GM23248 (cell line): ENCODE measurements at regions not wholly inside any gene's neighbourhood (a gene's known extent, or its start where the extent isn't known, plus 50 kb on each side); places are given as distances from the start of the nearest gene placed in this dataset. TPM values are rescaled to one million over a fixed set of nuclear protein-coding genes. Genes with fewer than 3 reads are reported as not detected.

Source experiments
- DNase-seq: peaks from one replicate; pipeline ENCODE4 v3.0.0-alpha.2; 2015
- H2AFZ ChIP-seq: fragments of 200-600 bp; sonication (generic); 2 replicates; pipeline ENCODE4 v1.6.1; 2016; ENCODE audit warnings: antibody characterized with exemption
- H3F3A ChIP-seq: fragments of 200-600 bp; sonication (generic); 2 replicates; pipeline ENCODE4 v1.6.1; 2016; ENCODE audit warnings: mild to moderate bottlenecking, antibody characterized with exemption, mixed run types; ENCODE audit not compliant: insufficient read depth
- H3K27ac ChIP-seq: fragments of 200-600 bp; sonication (generic); 2 replicates; pipeline ENCODE4 v1.5.1; 2016; ENCODE audit warnings: mild to moderate bottlenecking
- H3K27me3 ChIP-seq: fragments of 200-600 bp; sonication (generic); replicated peaks from 2 replicates; pipeline ENCODE4 v1.6.1; 2016; ENCODE audit warnings: mild to moderate bottlenecking; ENCODE audit not compliant: insufficient read depth
- H3K36me3 ChIP-seq: fragments of 200-600 bp; sonication (generic); 2 replicates; pipeline ENCODE4 v1.6.1; 2016; ENCODE audit warnings: low read depth, mild to moderate bottlenecking
- H3K4me1 ChIP-seq: fragments of 200-600 bp; sonication (generic); 2 replicates; pipeline ENCODE4 v1.6.1; 2016; ENCODE audit warnings: mild to moderate bottlenecking; ENCODE audit not compliant: insufficient read depth
- H3K4me2 ChIP-seq: fragments of 200-600 bp; sonication (generic); one replicate; pipeline ENCODE4 v1.6.1; 2016; ENCODE audit warnings: mild to moderate bottlenecking; ENCODE audit not compliant: unreplicated experiment
- H3K4me3 ChIP-seq: fragments of 200-600 bp; sonication (generic); 2 replicates; pipeline ENCODE4 v1.5.1; 2016; ENCODE audit warnings: mild to moderate bottlenecking
- H3K79me2 ChIP-seq: fragments of 200-600 bp; sonication (generic); 2 replicates; pipeline ENCODE4 v1.6.1; 2016; ENCODE audit warnings: mild to moderate bottlenecking; ENCODE audit not compliant: insufficient read depth
- H3K9ac ChIP-seq: fragments of 200-600 bp; sonication (generic); 2 replicates; pipeline ENCODE4 v1.6.1; 2016; ENCODE audit warnings: mild to moderate bottlenecking
- H3K9me2 ChIP-seq: fragments of 200-600 bp; sonication (generic); 2 replicates; pipeline ENCODE4 v1.6.1; 2016; ENCODE audit warnings: mixed run types, mild to moderate bottlenecking, moderate library complexity; ENCODE audit not compliant: insufficient read depth
- H3K9me3 ChIP-seq: fragments of 200-600 bp; sonication (generic); one replicate; pipeline ENCODE4 v1.6.1; 2017; ENCODE audit warnings: low read depth
- H4K20me1 ChIP-seq: fragments of 200-600 bp; sonication (generic); 2 replicates; pipeline ENCODE4 v1.6.0; 2016; ENCODE audit not compliant: insufficient read depth
- EZH2 ChIP-seq: fragments of 200-600 bp; sonication (generic); IDR thresholded peaks from 2 replicates; pipeline ENCODE4 v1.6.1; 2018; ENCODE audit warnings: antibody characterized with exemption, mild to moderate bottlenecking; ENCODE audit not compliant: insufficient read depth, poor library complexity, severe bottlenecking
- EZH2phosphoT487 ChIP-seq: fragments of 200-600 bp; sonication (generic); IDR thresholded peaks from 2 replicates; pipeline ENCODE4 v1.6.1; 2018; ENCODE audit warnings: antibody characterized with exemption, moderate library complexity, mild to moderate bottlenecking, low read depth; ENCODE audit not compliant: insufficient read depth
- WGBS, 2 experiments: methylation state at CpG; one replicate each; pipeline ENCODE4 v1.1.6; 2015 to 2017; ENCODE audit warnings: low lambda C conversion rate in 2 of 2, low coverage in 1 of 2; ENCODE audit errors: missing lambda C conversion rate in 2 of 2; 5-methylcytosine and 5-hydroxymethylcytosine counted together
- in situ Hi-C: fragments of 300-500 bp; cut with MboI; formaldehyde crosslinking; loops from 2 replicates; pipeline ENCODE4 v1.15.0; 2020
- small RNA-seq: library from RNA; depleted of rRNA; stranded (forward); fragments of <200 nt; gene quantifications from one replicate; pipeline ENCODE3, GENCODE V24; 2014; ENCODE audit warnings: low read depth, low replicate concordance

DNA sequence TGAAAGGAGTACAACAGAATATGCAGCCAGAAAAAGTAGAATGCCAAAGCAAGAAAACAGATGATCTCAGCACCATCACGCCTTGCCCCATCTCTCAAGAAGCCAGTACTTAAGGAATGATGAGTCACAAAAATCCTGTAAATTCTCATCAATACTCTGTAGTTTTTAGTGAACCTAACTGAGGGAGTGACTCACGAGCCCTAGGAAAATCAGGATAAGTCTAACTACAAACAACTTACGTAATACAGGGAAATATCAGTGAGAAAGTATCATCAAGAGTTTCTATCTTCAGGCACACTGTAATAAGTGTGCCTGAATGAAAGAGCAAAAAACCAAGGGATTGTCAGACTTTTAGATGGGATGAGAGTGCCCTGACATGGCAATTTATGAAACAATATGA lies 644.4 kb downstream of the STPG2 start:
- no peaks in the 10 kb centered on the region for H3K36me3 ChIP-seq
- no peaks in the 10 kb centered on the region for H3K9me2 ChIP-seq
- no peak overlapping the region for H3K27ac ChIP-seq
- no peaks in the 10 kb centered on the region for H3K79me2 ChIP-seq
- no peak overlapping the region for H3K4me3 ChIP-seq
- no peak overlapping the region for H3K4me2 ChIP-seq
- no peaks in the 10 kb centered on the region for H3K27me3 ChIP-seq
- no peaks in the 10 kb centered on the region for H3K4me1 ChIP-seq
- no peak overlapping the region for H2AFZ ChIP-seq
- H3K9me3 ChIP-seq: peaks cover 4% of the 10 kb centered on the region
- TF ChIP-seq EZH2phosphoT487 (no peak), EZH2 (no peak)
- peak; percentile 0 for DNase-seq
- no peaks in the 10 kb centered on the region for H3F3A ChIP-seq
- no peak overlapping the region for H3K9ac ChIP-seq
- in situ Hi-C loops: no loop called here
- no peaks in the 10 kb centered on the region for H4K20me1 ChIP-seq
- WGBS, 2 experiments: 8 to 16% methylated on average over 3 of the region's 3 CpGs

- H4K20me1 ChIP-seq: no peaks in the 10 kb centered on the region
- H3K27me3 ChIP-seq: no peaks in the 10 kb centered on the region
- no peak overlapping the region for H3K4me2 ChIP-seq
- no peaks in the 10 kb centered on the region for H3K4me1 ChIP-seq
- no peak for DNase-seq
- TF ChIP-seq EZH2 (no peak), EZH2phosphoT487 (no peak)
- no peak overlapping the region for H3K4me3 ChIP-seq
- H3K27ac ChIP-seq: no peak overlapping the region
- H3K79me2 ChIP-seq: no peaks in the 10 kb centered on the region
- H2AFZ ChIP-seq: no peak overlapping the region
- H3K36me3 ChIP-seq: no peaks in the 10 kb centered on the region
- no peak overlapping the region for H3K9ac ChIP-seq
- in situ Hi-C loops: no loop called here
- H3F3A ChIP-seq: no peaks in the 10 kb centered on the region
- WGBS, 2 experiments: 8 to 24% methylated on average over 2 of the region's 2 CpGs
- no peaks in the 10 kb centered on the region for H3K9me2 ChIP-seq
- H3K9me3 ChIP-seq: no peaks in the 10 kb centered on the region
These were observed 642.9 kb downstream of the STPG2 start for GRCh38 chr4:97500423-97500822.

- no peaks in the 10 kb centered on the region for H3F3A ChIP-seq
- no peak overlapping the region for H2AFZ ChIP-seq
- no peaks in the 10 kb centered on the region for H4K20me1 ChIP-seq
- no peak overlapping the region for H3K4me3 ChIP-seq
- no peaks in the 10 kb centered on the region for H3K9me3 ChIP-seq
- no peaks in the 10 kb centered on the region for H3K79me2 ChIP-seq
- TF ChIP-seq EZH2 (no peak), EZH2phosphoT487 (no peak)
- H3K9me2 ChIP-seq: no peaks in the 10 kb centered on the region
- no peaks in the 10 kb centered on the region for H3K36me3 ChIP-seq
- no peak overlapping the region for H3K4me2 ChIP-seq
- in situ Hi-C loops: no loop called here
- no peak overlapping the region for H3K27ac ChIP-seq
- H3K4me1 ChIP-seq: no peaks in the 10 kb centered on the region
- no peaks in the 10 kb centered on the region for H3K27me3 ChIP-seq
- H3K9ac ChIP-seq: no peak overlapping the region
- DNase-seq: no peak
These were observed 638.6 kb downstream of the STPG2 start for GRCh38 chr4:97504713-97505112.

DNA sequence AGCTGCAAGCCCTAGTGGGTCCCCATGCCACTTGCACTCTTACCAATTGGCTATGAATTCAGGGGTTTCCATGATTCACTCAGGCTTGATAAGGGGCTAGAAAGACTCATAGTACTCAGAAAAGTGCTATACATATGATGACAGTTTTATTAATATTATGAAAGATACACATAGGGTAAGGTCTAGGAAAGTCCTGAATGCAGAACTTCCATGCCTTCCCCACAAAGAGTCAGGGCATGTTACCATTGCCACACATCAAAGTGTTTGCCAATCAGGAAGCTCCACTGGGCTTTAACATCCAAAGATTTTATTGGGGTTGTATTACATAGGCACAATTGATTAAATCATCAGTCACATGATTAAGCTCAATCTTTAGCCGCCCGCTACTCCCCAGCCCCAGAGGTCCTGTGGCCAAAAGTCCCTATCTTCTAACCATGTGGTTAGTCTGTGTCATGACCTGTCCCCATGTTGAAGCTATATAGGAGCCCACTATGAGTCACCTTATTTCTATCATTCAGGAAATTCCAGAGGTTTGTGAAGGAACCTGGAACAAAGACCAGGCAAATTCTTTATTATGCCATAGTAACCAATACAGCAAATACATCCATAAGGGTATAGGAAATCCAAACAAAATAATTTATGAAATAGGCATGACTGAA lies 635.6 kb downstream of the STPG2 start:
- no peak overlapping the region for H2AFZ ChIP-seq
- no peak for DNase-seq
- H3K9me3 ChIP-seq: no peaks in the 10 kb centered on the region
- H3K4me2 ChIP-seq: no peak overlapping the region
- H3K9ac ChIP-seq: no peak overlapping the region
- no peaks in the 10 kb centered on the region for H4K20me1 ChIP-seq
- H3K4me1 ChIP-seq: no peaks in the 10 kb centered on the region
- no peaks in the 10 kb centered on the region for H3K9me2 ChIP-seq
- in situ Hi-C loops: no loop called here
- 58 to 63% methylated on average over 2 of the region's 2 CpGs for WGBS, 2 experiments
- H3K27me3 ChIP-seq: no peaks in the 10 kb centered on the region
- H3K4me3 ChIP-seq: no peak overlapping the region
- TF ChIP-seq EZH2 (no peak), EZH2phosphoT487 (no peak)
- H3K79me2 ChIP-seq: no peaks in the 10 kb centered on the region
- H3K36me3 ChIP-seq: no peaks in the 10 kb centered on the region
- no peaks in the 10 kb centered on the region for H3F3A ChIP-seq
- H3K27ac ChIP-seq: no peak overlapping the region

Small RNAs in the stretch of these regions (small RNA-seq; reads per million reads assigned to genes)
- gene COX7A2P2 (not detected), gene RNU6-34P (not detected)
